GM21390 (cell line): ENCODE measurements at regions not wholly inside any gene's neighbourhood (a gene's known extent, or its start where the extent isn't known, plus 50 kb on each side); places are given as distances from the start of the nearest gene placed in this dataset.

Source experiments
- ATAC-seq: cut with Tn5 transposase; IDR thresholded peaks from one replicate; pipeline ENCODE4 v1.9.1; 2021; ENCODE audit not compliant: unreplicated experiment

- no peak for ATAC-seq
Measured at GRCh38 chr11:92423115-92424034, 198.8 kb downstream of the FAT3 start.

GRCh38 chr11:92424281-92424680 is 199.7 kb downstream of the FAT3 start:
- no peak for ATAC-seq

GRCh38 chr11:92425127-92425526 is 200.5 kb downstream of the FAT3 start:
- no peak for ATAC-seq

GRCh38 chr11:92432515-92432914 is 207.9 kb downstream of the FAT3 start:
- no peak for ATAC-seq

- ATAC-seq, result no peak
Measured at GRCh38 chr11:92436034-92436920, 211.7 kb downstream of the FAT3 start.

GRCh38 chr11:92439133-92439532 is 214.5 kb downstream of the FAT3 start:
- no peak for ATAC-seq

GRCh38 chr11:92440701-92441442 is 216.3 kb downstream of the FAT3 start:
- ATAC-seq, result no peak

GRCh38 chr11:92441443-92441726 is 216.8 kb downstream of the FAT3 start:
- no peak for ATAC-seq

GRCh38 chr11:92443199-92443598 is 218.6 kb downstream of the FAT3 start:
- no peak for ATAC-seq

GRCh38 chr11:92447586-92447985 is 223.0 kb downstream of the FAT3 start:
- ATAC-seq, result no peak

GRCh38 chr11:92449222-92449621 is 224.6 kb downstream of the FAT3 start:
- no peak for ATAC-seq

- ATAC-seq, result no peak
Measured at GRCh38 chr11:92449780-92450179, 225.2 kb downstream of the FAT3 start.

GRCh38 chr11:92451063-92451462 is 226.4 kb downstream of the FAT3 start:
- ATAC-seq, result no peak

- no peak for ATAC-seq
Measured at GRCh38 chr11:92453055-92453454, 228.4 kb downstream of the FAT3 start.

- ATAC-seq, result no peak
Measured at GRCh38 chr11:92455210-92455790, 230.7 kb downstream of the FAT3 start.

- no peak for ATAC-seq
Measured at GRCh38 chr11:92457250-92457649, 232.6 kb downstream of the FAT3 start.

- no peak for ATAC-seq
Measured at GRCh38 chr11:92458486-92458885, 233.9 kb downstream of the FAT3 start.

- no peak for ATAC-seq
Measured at GRCh38 chr11:92460213-92460612, 235.6 kb downstream of the FAT3 start.

- ATAC-seq, result no peak
Measured at GRCh38 chr11:92461447-92461846, 236.8 kb downstream of the FAT3 start.

- no peak for ATAC-seq
Measured at GRCh38 chr11:92462821-92463220, 238.2 kb downstream of the FAT3 start.

GRCh38 chr11:92464822-92465221 is 240.2 kb downstream of the FAT3 start:
- ATAC-seq, result no peak
